Middle frontal gyrus (tissue), 1 donor: ENCODE measurements at regions not wholly inside any gene's neighbourhood (a gene's known extent, or its start where the extent isn't known, plus 50 kb on each side); places are given as distances from the start of the nearest gene placed in this dataset.
"Not testable (repeated sequence)": the region's sequence is repeated elsewhere in the genome, so short reads cannot be mapped to it uniquely, and the experiment has no call there.

Experiments used
- DNase-seq: peaks from one replicate; pipeline ENCODE4 v3.0.0-alpha.2; 2015; ENCODE audit warnings: low spot score; ENCODE audit errors: extremely low spot score

DNA sequence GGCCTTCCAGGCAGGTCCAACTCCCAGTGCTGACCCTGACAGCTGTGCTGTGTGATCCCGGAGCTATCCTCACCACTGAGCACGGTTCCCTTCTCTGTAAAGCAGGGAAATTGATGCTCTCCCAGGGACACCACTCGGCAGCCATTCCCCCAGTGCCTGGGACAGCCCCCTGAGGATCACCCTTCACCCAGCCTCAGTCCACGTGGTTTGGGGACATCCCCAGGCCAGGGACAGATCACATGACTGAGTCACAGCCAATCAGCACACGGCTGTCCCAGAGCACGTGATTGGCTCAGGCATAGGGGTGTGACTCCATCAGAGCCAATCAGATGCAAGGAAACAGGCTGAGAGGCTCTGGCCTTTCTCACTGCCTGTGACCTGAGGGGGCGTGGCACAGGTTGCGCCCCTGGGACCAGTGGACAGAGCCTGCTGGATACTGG is 68.8 kb upstream of the SFSWAP start:
- DNase-seq: no peak

DNA sequence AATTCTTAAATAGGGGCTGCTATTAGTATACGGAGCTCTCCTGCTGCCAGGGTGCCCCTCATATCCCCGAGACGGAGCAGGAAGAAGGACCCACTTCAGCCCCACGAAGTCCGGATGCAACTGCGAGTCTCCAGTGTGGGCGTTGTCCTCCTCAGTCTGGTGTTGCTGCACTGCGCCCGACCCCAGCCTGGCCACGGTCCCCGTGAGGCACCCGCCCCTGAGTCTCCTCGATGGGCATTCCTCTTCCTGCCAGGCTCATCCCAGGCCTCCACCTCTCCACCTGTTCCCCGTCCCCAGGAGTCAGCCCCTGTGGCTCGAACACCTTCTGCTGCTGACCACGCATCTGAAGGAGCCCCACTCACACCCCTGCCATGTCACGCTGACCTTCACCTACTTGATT is 68.1 kb upstream of the SFSWAP start:
- no peak for DNase-seq

DNA sequence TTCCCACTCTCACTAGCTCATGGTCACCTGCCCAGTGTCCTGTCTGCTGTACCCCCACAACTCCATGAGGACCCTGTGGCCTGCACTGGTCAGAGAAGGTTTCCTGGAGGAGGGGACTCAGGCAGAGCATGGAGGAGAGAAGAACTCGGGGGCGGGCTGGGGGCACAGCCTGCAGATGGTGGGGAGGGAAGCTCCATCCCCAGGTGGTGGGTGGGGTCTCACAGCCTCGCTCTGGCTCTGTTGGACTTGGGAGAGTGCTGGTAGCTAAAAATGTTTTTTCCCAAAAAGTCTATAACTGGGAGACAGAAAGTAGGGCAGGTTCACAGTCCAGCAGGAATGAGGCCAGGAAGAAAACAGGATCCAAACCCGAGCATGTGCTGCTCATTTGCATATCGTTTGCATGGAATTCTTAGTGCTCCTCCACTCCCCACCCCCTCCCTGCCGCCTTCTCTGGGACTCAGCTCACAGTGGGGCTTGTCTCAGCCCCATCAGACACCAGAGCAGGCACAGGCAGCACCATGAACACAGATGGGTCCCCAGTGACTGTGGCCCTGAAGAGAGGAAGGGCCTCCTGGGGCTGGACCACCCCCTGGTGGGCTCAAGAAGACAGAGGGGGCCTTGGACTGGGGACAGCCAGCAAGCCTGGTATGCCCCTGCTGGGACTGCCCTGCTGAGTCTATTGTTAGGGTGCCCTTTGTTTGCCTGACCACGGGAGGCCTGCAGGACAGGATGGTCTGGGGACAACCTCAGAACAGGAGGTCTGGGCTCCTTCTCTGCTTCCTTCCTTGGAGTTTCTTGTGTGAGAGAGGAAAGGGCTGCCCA is 67.0 kb upstream of the SFSWAP start:
- DNase-seq: peak; percentile 39

DNA sequence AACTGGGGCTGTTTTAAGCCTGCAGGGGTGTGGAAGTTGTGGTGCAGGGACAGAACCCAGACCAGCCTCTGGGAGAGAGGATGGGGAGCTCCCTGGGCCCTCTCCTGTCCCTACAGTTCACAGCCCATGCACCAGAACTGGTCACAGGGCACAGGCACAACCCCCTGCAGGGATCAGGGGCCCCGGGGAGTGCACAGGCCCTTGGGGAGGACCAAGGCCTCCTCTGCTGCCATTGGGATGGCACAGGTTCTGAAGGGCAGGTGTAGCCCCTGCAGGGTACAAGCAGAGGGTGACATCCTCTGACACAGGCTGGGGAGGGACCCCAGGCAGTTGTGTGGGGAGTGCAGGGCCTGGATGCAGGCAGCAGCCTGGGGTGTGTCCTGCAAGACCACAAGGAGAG is 66.4 kb upstream of the SFSWAP start:
- DNase-seq: no peak

DNA sequence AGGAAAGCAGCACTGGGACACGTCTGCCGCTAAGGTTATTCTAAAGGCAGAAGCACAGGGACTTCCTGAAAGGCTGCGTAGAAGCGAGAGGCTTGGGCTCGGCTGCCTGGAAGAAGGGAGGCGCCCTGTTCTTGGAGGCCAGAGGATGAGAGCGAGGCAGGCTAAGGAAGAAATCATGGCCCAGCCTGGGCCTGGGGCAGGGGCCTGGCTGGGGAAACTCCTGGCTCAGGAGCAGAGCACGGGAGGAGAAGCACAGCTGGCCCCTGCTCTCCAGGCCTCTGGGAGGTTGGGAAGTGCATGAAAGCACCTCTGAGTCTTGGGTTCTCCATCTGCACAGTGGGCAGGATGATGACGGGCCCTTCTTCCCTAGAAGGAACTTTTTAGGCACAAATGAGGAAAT is 66.0 kb upstream of the SFSWAP start:
- DNase-seq: not testable (repeated sequence)

DNA sequence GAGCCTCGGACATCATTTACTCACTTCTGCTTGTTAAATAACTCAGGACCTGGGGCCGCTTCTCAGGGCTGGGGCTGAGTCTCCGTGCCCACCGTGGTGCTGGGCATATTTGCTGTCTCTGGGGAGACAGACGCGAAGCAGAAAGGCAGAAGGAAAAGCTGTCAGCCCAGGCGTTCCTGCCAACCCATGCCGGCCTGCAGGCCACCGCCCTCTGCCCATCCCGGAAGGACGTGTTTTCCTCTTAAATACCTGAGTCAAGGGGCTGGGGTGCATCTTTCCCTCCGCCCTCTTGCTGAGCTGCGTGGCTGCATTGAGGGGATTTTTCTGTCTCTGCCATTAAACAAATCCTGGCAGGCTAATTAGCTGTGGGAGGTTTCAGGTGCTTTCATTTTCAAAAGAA is 65.3 kb upstream of the SFSWAP start:
- not testable (repeated sequence) for DNase-seq

DNA sequence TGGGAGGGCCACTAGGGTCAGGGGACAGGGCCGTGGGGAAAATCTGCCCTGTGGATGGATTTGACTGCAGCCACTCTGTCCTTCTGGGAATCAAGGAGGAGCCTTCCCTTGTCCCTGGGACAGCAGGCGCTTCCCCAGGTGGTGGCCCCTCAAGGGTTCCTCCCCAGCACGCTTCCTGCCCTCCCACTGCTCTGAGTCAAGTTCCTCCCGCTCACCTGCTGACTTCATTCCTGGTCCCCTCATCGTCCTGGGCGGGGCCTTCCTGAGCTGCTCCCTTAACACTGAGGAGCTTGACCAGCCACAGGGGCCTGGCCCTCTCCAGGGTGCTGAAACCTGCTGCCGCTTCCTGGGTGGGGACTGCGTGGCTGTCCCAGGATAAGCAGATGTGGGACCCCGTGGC is 64.4 kb upstream of the SFSWAP start:
- DNase-seq: not testable (repeated sequence)

DNA sequence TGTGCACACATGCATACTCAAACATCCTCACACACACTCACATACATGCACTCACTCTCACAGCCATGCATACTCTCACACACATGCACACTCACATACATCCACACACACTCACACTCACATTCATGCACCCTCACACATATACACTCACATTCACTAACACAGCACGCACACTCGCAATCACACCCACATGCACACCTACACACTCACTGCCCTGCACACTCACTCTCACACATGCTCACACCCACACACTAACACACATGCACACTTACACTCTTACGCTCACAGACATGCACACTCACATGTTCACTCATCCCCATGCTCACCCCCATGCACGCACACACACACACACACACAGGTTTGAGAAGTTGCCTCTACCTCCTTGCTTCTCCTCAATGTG is 63.2 kb upstream of the SFSWAP start:
- DNase-seq: no peak

DNA sequence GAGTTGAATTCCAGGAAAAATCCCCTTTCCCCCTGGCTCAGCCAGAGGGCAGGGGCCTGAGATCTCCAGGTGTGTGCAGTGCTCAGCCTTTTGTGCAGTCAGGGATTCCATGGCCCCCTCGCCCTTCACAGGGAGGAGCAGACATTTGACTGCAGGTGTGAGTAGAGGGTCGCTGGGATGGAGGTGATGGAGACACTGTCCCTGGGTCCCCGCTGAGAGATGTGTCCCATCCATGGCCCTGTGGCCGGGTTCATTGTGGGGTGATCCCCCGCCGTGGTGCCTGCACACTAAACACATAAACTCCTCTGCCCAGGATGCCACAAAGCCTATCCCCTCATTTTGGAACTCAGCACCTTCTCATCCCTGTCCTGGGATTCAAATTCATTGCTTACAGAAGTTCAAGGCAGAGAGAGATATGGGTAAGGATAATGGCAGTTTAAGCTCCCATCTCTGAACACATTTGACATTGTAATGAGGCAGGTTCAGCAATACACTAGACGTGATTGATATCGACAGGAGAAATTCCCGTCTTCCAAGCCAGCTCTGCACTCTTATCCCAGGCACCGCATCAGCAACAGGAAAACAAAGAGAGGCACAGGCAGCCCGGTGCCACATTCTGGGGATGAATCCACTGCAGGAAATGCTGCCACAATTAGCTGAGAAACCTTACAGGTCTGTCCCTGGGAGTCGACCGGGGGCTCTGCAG is 55.3 kb upstream of the SFSWAP start:
- DNase-seq: not testable (repeated sequence)

DNA sequence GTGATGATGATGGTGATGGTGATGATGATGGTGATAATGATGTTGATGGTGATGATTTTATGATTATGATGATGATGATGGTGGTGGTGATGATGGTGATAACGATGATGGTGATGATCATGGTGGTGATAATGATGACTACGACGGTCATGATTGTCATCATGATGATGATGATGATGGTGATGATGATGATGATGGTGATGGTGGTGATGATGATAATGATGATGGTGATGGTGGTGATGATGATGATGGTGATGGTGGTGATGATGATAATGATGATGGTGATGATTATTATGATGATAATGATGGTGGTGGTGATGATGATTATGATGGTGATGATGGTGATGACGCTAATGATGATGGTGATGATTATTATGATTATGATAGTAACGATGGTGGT is 54.1 kb upstream of the SFSWAP start:
- DNase-seq: not testable (repeated sequence)

DNA sequence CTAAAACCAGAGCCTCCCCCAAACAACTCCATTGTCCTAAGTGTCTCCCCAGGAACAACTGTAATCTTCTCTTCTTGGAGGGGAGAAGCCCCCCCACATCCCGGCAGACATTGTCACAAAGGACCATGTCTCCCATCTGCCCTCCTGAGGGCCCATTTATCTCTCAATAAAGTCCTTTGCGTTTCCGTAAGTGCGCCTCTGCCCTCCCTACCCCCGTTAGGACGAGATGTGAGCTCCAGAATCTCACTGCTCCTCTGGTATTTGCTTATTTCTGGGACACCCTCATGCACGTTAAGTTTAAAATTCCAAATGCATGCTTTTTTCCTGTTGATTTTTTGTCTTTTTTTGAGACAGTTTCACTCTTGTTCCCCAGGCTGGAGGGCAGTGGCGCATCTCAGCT is 52.3 kb upstream of the SFSWAP start:
- not testable (repeated sequence) for DNase-seq

DNA sequence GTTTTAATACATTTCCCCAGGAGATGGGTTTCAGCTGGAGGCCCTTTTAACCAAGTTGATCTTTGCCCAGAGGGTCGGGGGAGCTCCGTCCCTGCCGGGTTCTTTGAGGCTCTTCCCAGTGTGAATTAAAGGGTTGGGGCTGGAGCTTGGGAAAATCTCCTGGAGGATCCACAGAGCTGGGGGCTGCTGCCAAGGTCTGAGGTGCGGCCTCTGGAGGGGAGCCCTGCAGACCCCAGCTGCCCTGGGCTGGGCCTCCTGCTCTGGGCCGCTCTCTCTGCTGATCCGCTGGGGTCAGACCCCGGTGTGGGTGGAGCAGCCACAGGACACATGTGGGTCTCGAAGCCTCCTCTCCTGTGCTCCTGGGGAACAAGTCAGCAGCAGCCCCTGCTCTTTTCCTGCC is 51.4 kb upstream of the SFSWAP start:
- DNase-seq: not testable (repeated sequence)

DNA sequence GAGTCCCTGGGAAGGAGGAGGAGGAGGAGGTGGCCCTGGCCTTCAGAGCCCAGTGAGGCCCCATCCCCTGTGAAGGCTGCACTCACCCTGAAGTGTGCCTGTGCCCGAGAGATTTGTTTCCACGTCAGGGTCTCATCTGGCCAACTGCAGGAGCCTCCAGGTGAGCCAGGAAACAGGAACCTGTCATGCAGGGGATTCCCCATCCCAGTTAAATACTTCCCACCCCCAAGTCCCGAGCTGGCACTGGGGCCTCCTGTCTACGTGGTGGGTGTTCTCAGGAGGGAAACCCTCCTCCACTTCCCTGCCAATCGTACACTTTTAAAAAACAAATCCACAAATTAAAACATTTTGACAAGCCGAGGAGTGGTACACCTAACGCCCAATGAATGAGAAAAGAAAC is 50.9 kb upstream of the SFSWAP start:
- not testable (repeated sequence) for DNase-seq

DNA sequence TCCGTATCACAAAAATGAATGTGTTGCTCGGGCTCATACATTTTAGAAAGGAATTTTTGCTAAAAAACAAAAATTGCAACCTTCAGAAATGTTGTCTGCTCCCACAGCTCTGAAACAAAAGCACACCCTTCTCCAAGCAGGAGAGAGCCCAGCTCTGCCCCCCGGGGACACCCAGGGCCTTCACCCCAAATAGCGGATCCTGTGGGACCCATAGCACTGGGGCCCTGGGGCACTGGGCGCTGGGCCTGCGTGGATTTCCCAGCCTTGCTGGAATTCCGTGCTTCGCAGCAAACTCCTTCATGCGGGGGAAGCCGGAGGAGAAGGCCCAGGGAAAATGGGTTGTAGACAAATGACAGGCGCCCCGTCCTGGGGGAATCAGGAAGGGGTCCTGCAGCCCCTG is 50.5 kb upstream of the SFSWAP start:
- DNase-seq: not testable (repeated sequence)
